Smooth muscle cell (in vitro differentiated cells): ENCODE measurements at regions not wholly inside any gene's neighbourhood (a gene's known extent, or its start where the extent isn't known, plus 50 kb on each side); places are given as distances from the start of the nearest gene placed in this dataset.

ENCODE experiments used
- DNase-seq: peaks from one replicate; lab custom pipeline; 2025; ENCODE audit not compliant: unreplicated experiment; lab: John Stamatoyannopoulos, UW
- H2AFZ ChIP-seq: fragments of 200-600 bp; sonication (generic); 2 replicates; pipeline ENCODE4 v1.6.0; 2016; ENCODE audit warnings: antibody characterized with exemption, low read depth, mild to moderate bottlenecking
- H3F3A ChIP-seq: fragments of 200-600 bp; sonication (generic); 2 replicates; pipeline ENCODE4 v1.6.0; 2017; ENCODE audit warnings: antibody characterized with exemption, low read depth
- H3K27ac ChIP-seq: fragments of 200-600 bp; sonication (generic); 2 replicates; pipeline ENCODE4 v1.5.1; 2016; ENCODE audit warnings: low read depth, mild to moderate bottlenecking
- H3K27me3 ChIP-seq: fragments of 200-600 bp; sonication (generic); 2 replicates; pipeline ENCODE4 v1.6.1; 2016; ENCODE audit warnings: low read depth, mild to moderate bottlenecking
- H3K36me3 ChIP-seq: fragments of 200-600 bp; sonication (generic); 2 replicates; pipeline ENCODE4 v1.5.1; 2016; ENCODE audit warnings: low read depth
- H3K4me1 ChIP-seq: fragments of 200-600 bp; sonication (generic); 2 replicates; pipeline ENCODE4 v1.5.1; 2016; ENCODE audit warnings: low read depth
- H3K4me2 ChIP-seq: fragments of 200-600 bp; sonication (generic); 2 replicates; pipeline ENCODE4 v1.6.0; 2016; ENCODE audit warnings: mild to moderate bottlenecking
- H3K4me3 ChIP-seq: fragments of 200-600 bp; sonication (generic); 2 replicates; pipeline ENCODE4 v1.5.1; 2016; ENCODE audit warnings: mild to moderate bottlenecking
- H3K79me2 ChIP-seq: fragments of 200-600 bp; sonication (generic); 2 replicates; pipeline ENCODE4 v1.6.0; 2016; ENCODE audit warnings: low read depth, mild to moderate bottlenecking
- H3K9ac ChIP-seq: fragments of 200-600 bp; sonication (generic); 2 replicates; pipeline ENCODE4 v1.6.0; 2016; ENCODE audit warnings: low read depth
- H3K9me3 ChIP-seq: fragments of 200-600 bp; sonication (generic); replicated peaks from 2 replicates; pipeline ENCODE4 v1.5.1; 2016; ENCODE audit warnings: low read depth
- H4K20me1 ChIP-seq: fragments of 200-600 bp; sonication (generic); 2 replicates; pipeline ENCODE4 v1.6.0; 2016; ENCODE audit warnings: low read depth
- CTCF ChIP-seq: fragments of 200-600 bp; sonication (generic); IDR thresholded peaks from 2 replicates; pipeline ENCODE4 v1.5.1; 2017; ENCODE audit warnings: borderline replicate concordance, mild to moderate bottlenecking, antibody characterized with exemption; ENCODE audit not compliant: insufficient read depth, poor library complexity, severe bottlenecking
- WGBS: methylation state at CpG from one replicate; pipeline ENCODE4 v1.1.7; 2016; ENCODE audit warnings: low lambda C conversion rate; 5-methylcytosine and 5-hydroxymethylcytosine counted together

DNA sequence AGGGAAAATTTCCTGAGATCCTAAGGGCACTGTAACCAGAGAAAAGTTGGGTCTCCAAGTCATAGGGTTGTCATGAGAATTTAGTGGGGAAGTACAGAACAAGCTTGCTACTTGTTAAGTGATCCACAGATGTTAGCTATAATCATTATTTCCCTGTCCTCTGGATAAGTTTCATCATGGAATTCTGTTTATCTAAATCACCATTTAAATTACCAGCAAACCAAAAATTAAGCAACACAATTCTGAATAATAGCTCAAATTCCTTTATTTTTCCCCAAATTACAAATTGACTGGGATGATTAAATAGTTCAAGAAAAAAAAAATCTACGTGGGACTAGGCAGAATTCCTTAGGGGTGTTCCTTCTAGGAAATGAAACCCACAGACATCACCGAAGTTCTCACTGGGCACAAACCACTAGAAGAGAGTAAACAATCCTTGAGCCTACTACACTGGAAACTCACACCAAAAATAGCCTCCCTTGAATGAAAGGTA is 159.5 kb downstream of the COL6A3 start:
- no peaks in the 10 kb centered on the region for H3K27me3 ChIP-seq
- DNase-seq, result no peak
- peaks cover 21% of the 10 kb centered on the region for H3F3A ChIP-seq
- H3K79me2 ChIP-seq, result no peaks in the 10 kb centered on the region
- H4K20me1 ChIP-seq, result no peaks in the 10 kb centered on the region
- H3K36me3 ChIP-seq, result no peaks in the 10 kb centered on the region
- no peaks in the 10 kb centered on the region for H3K9me3 ChIP-seq
- no peak overlapping the region for H2AFZ ChIP-seq
- peak overlapping the region; percentile 68 for H3K4me2 ChIP-seq
- H3K9ac ChIP-seq, result peak overlapping the region; percentile 86
- TF ChIP-seq CTCF, result no peak
- peaks cover 29% of the 10 kb centered on the region for H3K4me1 ChIP-seq
- peak overlapping the region; percentile 98 for H3K27ac ChIP-seq
- 13% methylated on average over 2 of the region's 2 CpGs for WGBS
- H3K4me3 ChIP-seq, result no peak overlapping the region

- Histone ChIP-seq H3K4me3 (no peak overlapping the region), H2AFZ (no peak overlapping the region), H3K9ac (peak overlapping the region; percentile 86), H3K79me2 (no peaks in the 10 kb centered on the region), H3F3A (peaks cover 21% of the 10 kb centered on the region), H3K4me1 (peaks cover 35% of the 10 kb centered on the region), H4K20me1 (no peaks in the 10 kb centered on the region), H3K36me3 (no peaks in the 10 kb centered on the region), H3K9me3 (no peaks in the 10 kb centered on the region), H3K4me2 (peak overlapping the region; percentile 68), H3K27me3 (no peaks in the 10 kb centered on the region), H3K27ac (peak overlapping the region; percentile 98)
- no peak for TF ChIP-seq CTCF
- WGBS, result 33% methylated on average over 2 of the region's 2 CpGs
- DNase-seq, result no peak
Measured at GRCh38 chr2:237254911-237255578, 158.9 kb downstream of the COL6A3 start.

DNA sequence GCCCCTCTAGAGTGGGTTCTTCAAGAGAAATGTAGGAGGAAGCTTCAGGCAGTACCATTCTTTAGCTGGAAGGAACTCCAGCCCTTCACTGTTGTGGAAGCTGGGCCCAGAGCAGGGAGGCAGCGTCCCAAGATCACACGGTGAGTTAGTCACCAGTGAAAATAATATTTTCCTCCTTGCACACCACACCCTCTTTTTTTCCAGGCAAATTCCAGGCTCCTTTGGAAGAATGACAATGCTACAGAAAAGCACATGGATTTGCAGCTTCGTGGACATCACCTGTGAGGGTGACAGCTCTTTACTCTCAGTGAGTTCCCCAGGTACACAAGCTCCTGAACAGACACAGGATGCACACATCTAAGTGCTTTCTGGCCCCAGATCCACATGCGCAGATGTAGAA is 157.1 kb downstream of the COL6A3 start:
- no peaks in the 10 kb centered on the region for H3K9me3 ChIP-seq
- no peaks in the 10 kb centered on the region for H3K79me2 ChIP-seq
- no peaks in the 10 kb centered on the region for H3K36me3 ChIP-seq
- H4K20me1 ChIP-seq, result no peaks in the 10 kb centered on the region
- H3F3A ChIP-seq, result peaks cover 21% of the 10 kb centered on the region
- no peak for TF ChIP-seq CTCF
- DNase-seq, result no peak
- peaks cover 35% of the 10 kb centered on the region for H3K4me1 ChIP-seq
- peak overlapping the region; percentile 86 for H3K9ac ChIP-seq
- H3K4me3 ChIP-seq, result no peak overlapping the region
- H3K4me2 ChIP-seq, result peak overlapping the region; percentile 76
- H2AFZ ChIP-seq, result no peak overlapping the region
- H3K27ac ChIP-seq, result peak overlapping the region; percentile 98
- H3K27me3 ChIP-seq, result no peaks in the 10 kb centered on the region
- 34% methylated on average over 4 of the region's 4 CpGs for whole genome bisulfite sequencing

- H3K4me3 ChIP-seq, result no peak overlapping the region
- 24% methylated on average over 10 of the region's 10 CpGs for WGBS
Measured at GRCh38 chr2:237257471-237257951, 156.5 kb downstream of the COL6A3 start.

More at GRCh38 chr2:237257471-237257951, 156.5 kb downstream of the COL6A3 start:
- Histone ChIP-seq H3K27ac (peak overlapping the region; percentile 98), H3K4me1 (peaks cover 35% of the 10 kb centered on the region), H3K9ac (peak overlapping the region; percentile 86), H4K20me1 (no peaks in the 10 kb centered on the region), H3K27me3 (no peaks in the 10 kb centered on the region), H3K4me2 (peak overlapping the region; percentile 76), H3K79me2 (no peaks in the 10 kb centered on the region), H3F3A (peaks cover 21% of the 10 kb centered on the region), H3K9me3 (no peaks in the 10 kb centered on the region), H2AFZ (no peak overlapping the region), H3K36me3 (no peaks in the 10 kb centered on the region)
- no peak for DNase-seq
- no peak for TF ChIP-seq CTCF
